GM18511 (cell line): ENCODE measurements at regions not wholly inside any gene's neighbourhood (a gene's known extent, or its start where the extent isn't known, plus 50 kb on each side); places are given as distances from the start of the nearest gene placed in this dataset.

Experiments
- ATAC-seq: cut with Tn5 transposase; IDR thresholded peaks from one replicate; pipeline ENCODE4 v1.9.1; 2021; ENCODE audit warnings: mild to moderate bottlenecking, moderate library complexity; ENCODE audit not compliant: unreplicated experiment

GRCh38 chr2:138428710-138429440 is 72.7 kb upstream of the SPOPL start:
- no peak for ATAC-seq

- ATAC-seq = no peak
Observed at GRCh38 chr2:138430181-138430580, 71.4 kb upstream of the SPOPL start.

GRCh38 chr2:138432971-138433370 is 68.6 kb upstream of the SPOPL start:
- peak; percentile 73 for ATAC-seq

GRCh38 chr2:138433995-138434951 is 67.3 kb upstream of the SPOPL start:
- no peak for ATAC-seq

- no peak for ATAC-seq
Observed at GRCh38 chr2:138435701-138436100, 65.9 kb upstream of the SPOPL start.

GRCh38 chr2:138439733-138440132 is 61.8 kb upstream of the SPOPL start:
- ATAC-seq = no peak

- ATAC-seq = no peak
Observed at GRCh38 chr2:138440759-138441158, 60.8 kb upstream of the SPOPL start.

- ATAC-seq = no peak
Observed at GRCh38 chr2:138441916-138442315, 59.7 kb upstream of the SPOPL start.

- no peak for ATAC-seq
Observed at GRCh38 chr2:138444411-138444810, 57.2 kb upstream of the SPOPL start.

- ATAC-seq = no peak
Observed at GRCh38 chr2:138445227-138445626, 56.3 kb upstream of the SPOPL start.

- ATAC-seq = no peak
Observed at GRCh38 chr2:138446043-138446442, 55.5 kb upstream of the SPOPL start.

- no peak for ATAC-seq
Observed at GRCh38 chr2:138447889-138448570, 53.5 kb upstream of the SPOPL start.
